SH-SY5Y (cell line): ENCODE measurements at regions not wholly inside any gene's neighbourhood (a gene's known extent, or its start where the extent isn't known, plus 50 kb on each side); places are given as distances from the start of the nearest gene placed in this dataset.

ENCODE experiments used
- GATA2 ChIP-seq: IDR thresholded peaks from 2 replicates; pipeline ENCODE4 v1.6.1; 2011; ENCODE audit warnings: mild to moderate bottlenecking, low read depth, low read length
- GATA3 ChIP-seq: IDR thresholded peaks from 2 replicates; pipeline ENCODE4 v1.6.1; 2011; ENCODE audit warnings: low read depth, mild to moderate bottlenecking, low read length, moderate library complexity

GRCh38 chr2:64875368-64875767 is 113.8 kb upstream of the SLC1A4 start:
- TF ChIP-seq GATA2 (no peak), GATA3 (no peak)
